HCT116 (cell line): ENCODE measurements at regions not wholly inside any gene's neighbourhood (a gene's known extent, or its start where the extent isn't known, plus 50 kb on each side); places are given as distances from the start of the nearest gene placed in this dataset.

Experiments used
- CTCF ChIP-seq, 3 experiments: fragments of 200-600 bp in 1 of 3; sonication (generic) in 1 of 3; IDR thresholded peaks in 2 of 3; conservative IDR thresholded peaks in 1 of 3; 2 replicates each; pipeline ENCODE4 v1.5.1; 2012 to 2017; ENCODE audit warnings: low read depth in 2 of 3, low read length in 2 of 3, antibody characterized with exemption in 1 of 3, borderline replicate concordance in 1 of 3, control low read depth in 1 of 3, mild to moderate bottlenecking in 1 of 3, mixed read lengths in 1 of 3, mixed run types in 1 of 3, moderate library complexity in 1 of 3; ENCODE audit not compliant: insufficient read depth in 1 of 3
- SIN3A ChIP-seq: IDR thresholded peaks from 2 replicates; pipeline ENCODE4 v1.6.1; 2012; ENCODE audit warnings: low read depth

GRCh38 chr7:11956991-11957390 is 125.0 kb upstream of the THSD7A start:
- TF ChIP-seq CTCF (IDR thresholded peaks at IDR 0.05 in 2 of 3, conservative IDR thresholded peaks at IDR 0.05 in 1 of 3; ENCODE audit: borderline replicate concordance in 1 of 3, insufficient read depth in 1 of 3, low read depth in 2 of 3, low read length in 2 of 3), result no peak
- TF ChIP-seq SIN3A, result no peak
